Naive thymus-derived CD8-positive, alpha-beta T cell (primary cell): ENCODE measurements at regions not wholly inside any gene's neighbourhood (a gene's known extent, or its start where the extent isn't known, plus 50 kb on each side); places are given as distances from the start of the nearest gene placed in this dataset.

ENCODE experiments used
- ATAC-seq, 2 donors: fragments of 150-1000 bp; cut with Tn5 transposase in 1 of 2; sonication (Bioruptor Pico), chemical (Tn5 transposase) in 1 of 2; 1 replicate in 1 of 2; 2 replicates in 1 of 2; pipeline ENCODE4 v1.10.0; 2021; ENCODE audit warnings: mild to moderate bottlenecking in 2 of 2, moderate library complexity in 2 of 2
- POLR2A ChIA-PET: fragments of 350-600 bp; sonication (Branson Sonifier 250); formaldehyde crosslinking; loops from one replicate; lab custom pipeline; 2021; ENCODE audit warnings: antibody characterized with exemption; lab: Charles Lee
- DNase-seq, 10 donors: peaks; one replicate each; pipeline versions ENCODE4 v3.0.0 to v3.0.0-alpha.2; 2020 to 2022
- H3K27ac Mint-ChIP-seq, 10 donors: one replicate each; pipeline ENCODE4 v1.8.0; 2020 to 2022; ENCODE audit warnings: mild to moderate bottlenecking in 10 of 10, mixed read lengths in 10 of 10, moderate library complexity in 4 of 10, inconsistent platforms in 1 of 10
- H3K27me3 Mint-ChIP-seq, 5 donors: one replicate each; pipeline ENCODE4 v1.8.0; 2021 to 2022; ENCODE audit warnings: mixed read lengths in 5 of 5
- H3K36me3 Mint-ChIP-seq, 3 donors: one replicate each; pipeline ENCODE4 v1.8.0; 2020 to 2022; ENCODE audit warnings: mixed read lengths in 3 of 3, mild to moderate bottlenecking in 2 of 3, inconsistent platforms in 1 of 3
- H3K4me1 Mint-ChIP-seq, 4 donors: one replicate each; pipeline ENCODE4 v1.8.0; 2021 to 2022; ENCODE audit warnings: mixed read lengths in 4 of 4
- H3K4me3 Mint-ChIP-seq, 10 donors: one replicate each; pipeline ENCODE4 v1.8.0; 2020 to 2022; ENCODE audit warnings: mild to moderate bottlenecking in 10 of 10, mixed read lengths in 10 of 10, moderate library complexity in 6 of 10, inconsistent platforms in 1 of 10
- H3K9me3 Mint-ChIP-seq, 9 donors: one replicate each; pipeline ENCODE4 v1.8.0; 2020 to 2022; ENCODE audit warnings: mixed read lengths in 9 of 9, mild to moderate bottlenecking in 3 of 9, inconsistent platforms in 1 of 9, moderate library complexity in 1 of 9

GRCh38 chr13:23488442-23488841 lies 54.9 kb upstream of the SACS start:
- POLR2A ChIA-PET: no interaction called here
- no peak for DNase-seq
- H3K27me3 Mint-ChIP-seq: peaks cover 6 to 30% (median 21%) of the 10 kb centered on the region in 5 donors
- H3K27ac Mint-ChIP-seq: no peak overlapping the region
- no peaks in the 10 kb centered on the region for H3K9me3 Mint-ChIP-seq
- H3K4me1 Mint-ChIP-seq: peaks cover 0 to 9% (median 0%) of the 10 kb centered on the region in 4 donors
- no peak overlapping the region for H3K4me3 Mint-ChIP-seq
- peaks cover 0 to 9% (median 0%) of the 10 kb centered on the region in 3 donors for H3K36me3 Mint-ChIP-seq
- no peak for ATAC-seq

GRCh38 chr13:23496255-23496654 lies 62.8 kb upstream of the SACS start:
- peak overlapping the region in 1 of 10 donors; percentile 7 for H3K27ac Mint-ChIP-seq
- POLR2A ChIA-PET: no interaction called here
- no peak for DNase-seq
- no peak for ATAC-seq
- H3K27me3 Mint-ChIP-seq: peaks cover 9 to 48% (median 32%) of the 10 kb centered on the region in 5 donors
- H3K4me3 Mint-ChIP-seq: no peak overlapping the region
- no peaks in the 10 kb centered on the region for H3K9me3 Mint-ChIP-seq
- no peaks in the 10 kb centered on the region for H3K36me3 Mint-ChIP-seq
- no peaks in the 10 kb centered on the region for H3K4me1 Mint-ChIP-seq

- no peaks in the 10 kb centered on the region for H3K4me1 Mint-ChIP-seq
- no peaks in the 10 kb centered on the region for H3K36me3 Mint-ChIP-seq
- no peak overlapping the region for H3K4me3 Mint-ChIP-seq
- peaks cover 9 to 43% (median 32%) of the 10 kb centered on the region in 5 donors for H3K27me3 Mint-ChIP-seq
- no peak for DNase-seq
- H3K9me3 Mint-ChIP-seq: no peaks in the 10 kb centered on the region
- H3K27ac Mint-ChIP-seq: no peak overlapping the region
- POLR2A ChIA-PET: no interaction called here
- no peak for ATAC-seq
Measured at GRCh38 chr13:23497191-23497590, 63.7 kb upstream of the SACS start.

GRCh38 chr13:23500849-23501248 lies 67.3 kb upstream of the SACS start:
- DNase-seq: no peak
- peaks cover 3 to 25% (median 15%) of the 10 kb centered on the region in 5 donors for H3K27me3 Mint-ChIP-seq
- no peaks in the 10 kb centered on the region for H3K4me1 Mint-ChIP-seq
- no peaks in the 10 kb centered on the region for H3K9me3 Mint-ChIP-seq
- H3K4me3 Mint-ChIP-seq: no peak overlapping the region
- no peak overlapping the region for H3K27ac Mint-ChIP-seq
- no peaks in the 10 kb centered on the region for H3K36me3 Mint-ChIP-seq
- ATAC-seq: no peak
- POLR2A ChIA-PET: no interaction called here

- H3K4me1 Mint-ChIP-seq: no peaks in the 10 kb centered on the region
- H3K36me3 Mint-ChIP-seq: no peaks in the 10 kb centered on the region
- no peak for DNase-seq
- H3K9me3 Mint-ChIP-seq: no peaks in the 10 kb centered on the region
- no peak overlapping the region for H3K27ac Mint-ChIP-seq
- peaks cover 7 to 17% (median 12%) of the 10 kb centered on the region in 5 donors for H3K27me3 Mint-ChIP-seq
- no peak overlapping the region for H3K4me3 Mint-ChIP-seq
- ATAC-seq: no peak
- POLR2A ChIA-PET: no interaction called here
Measured at GRCh38 chr13:23504180-23504579, 66.0 kb upstream of the TNFRSF19 start.

GRCh38 chr13:23505007-23505406 lies 65.2 kb upstream of the TNFRSF19 start:
- Mint-ChIP-seq H3K36me3 (no peaks in the 10 kb centered on the region), H3K9me3 (no peaks in the 10 kb centered on the region), H3K4me1 (no peaks in the 10 kb centered on the region), H3K27me3 (peaks cover 5 to 18% (median 9%) of the 10 kb centered on the region in 5 donors), H3K4me3 (no peak overlapping the region), H3K27ac (no peak overlapping the region)
- POLR2A ChIA-PET: no interaction called here
- DNase-seq (no peak), ATAC-seq (no peak)

GRCh38 chr13:23506071-23506806 lies 64.0 kb upstream of the TNFRSF19 start:
- peaks cover 6 to 19% (median 10%) of the 10 kb centered on the region in 5 donors for H3K27me3 Mint-ChIP-seq
- H3K9me3 Mint-ChIP-seq: no peaks in the 10 kb centered on the region
- no peaks in the 10 kb centered on the region for H3K36me3 Mint-ChIP-seq
- H3K4me1 Mint-ChIP-seq: no peaks in the 10 kb centered on the region
- H3K4me3 Mint-ChIP-seq: no peak overlapping the region
- POLR2A ChIA-PET: no interaction called here
- DNase-seq: no peak
- ATAC-seq: no peak
- no peak overlapping the region for H3K27ac Mint-ChIP-seq

GRCh38 chr13:23506807-23507291 lies 63.4 kb upstream of the TNFRSF19 start:
- POLR2A ChIA-PET: no interaction called here
- Mint-ChIP-seq H3K27me3 (peaks cover 9 to 20% (median 11%) of the 10 kb centered on the region in 5 donors), H3K27ac (no peak overlapping the region), H3K4me3 (no peak overlapping the region), H3K4me1 (no peaks in the 10 kb centered on the region), H3K36me3 (no peaks in the 10 kb centered on the region), H3K9me3 (no peaks in the 10 kb centered on the region)
- DNase-seq (no peak), ATAC-seq (no peak)

GRCh38 chr13:23509781-23510543 lies 60.2 kb upstream of the TNFRSF19 start:
- DNase-seq: no peak
- Mint-ChIP-seq H3K27me3 (peaks cover 17 to 42% (median 28%) of the 10 kb centered on the region in 5 donors), H3K27ac (no peak overlapping the region), H3K9me3 (no peaks in the 10 kb centered on the region), H3K36me3 (no peaks in the 10 kb centered on the region), H3K4me3 (no peak overlapping the region), H3K4me1 (no peaks in the 10 kb centered on the region)
- POLR2A ChIA-PET: no interaction called here
- no peak for ATAC-seq

GRCh38 chr13:23510544-23510916 lies 59.7 kb upstream of the TNFRSF19 start:
- Mint-ChIP-seq H3K27me3 (peaks cover 18 to 47% (median 30%) of the 10 kb centered on the region in 5 donors), H3K9me3 (no peaks in the 10 kb centered on the region), H3K4me1 (no peaks in the 10 kb centered on the region), H3K4me3 (no peak overlapping the region), H3K36me3 (no peaks in the 10 kb centered on the region), H3K27ac (no peak overlapping the region)
- DNase-seq (no peak), ATAC-seq (no peak)
- POLR2A ChIA-PET: no interaction called here

GRCh38 chr13:23510979-23511735 lies 59.1 kb upstream of the TNFRSF19 start:
- Mint-ChIP-seq H3K9me3 (no peaks in the 10 kb centered on the region), H3K36me3 (no peaks in the 10 kb centered on the region), H3K4me3 (no peak overlapping the region), H3K27me3 (peaks cover 18 to 50% (median 30%) of the 10 kb centered on the region in 5 donors), H3K4me1 (no peaks in the 10 kb centered on the region), H3K27ac (peak overlapping the region in 1 of 10 donors; percentile 88)
- POLR2A ChIA-PET: no interaction called here
- DNase-seq: no peak
- no peak for ATAC-seq

GRCh38 chr13:23512762-23513395 lies 57.3 kb upstream of the TNFRSF19 start:
- no peak overlapping the region for H3K4me3 Mint-ChIP-seq
- POLR2A ChIA-PET: interaction anchor here (0.7 kb wide), 1 partner anchor 21 kb away, joined by 4 read pairs; no protein-coding TSS in a partner anchor
- H3K4me1 Mint-ChIP-seq: no peaks in the 10 kb centered on the region
- H3K27ac Mint-ChIP-seq: no peak overlapping the region
- no peak for DNase-seq
- no peak for ATAC-seq
- no peaks in the 10 kb centered on the region for H3K36me3 Mint-ChIP-seq
- H3K27me3 Mint-ChIP-seq: peaks cover 14 to 50% (median 30%) of the 10 kb centered on the region in 5 donors
- H3K9me3 Mint-ChIP-seq: no peaks in the 10 kb centered on the region
